Spinal cord (tissue), 9 donors: ENCODE measurements at regions not wholly inside any gene's neighbourhood (a gene's known extent, or its start where the extent isn't known, plus 50 kb on each side); places are given as distances from the start of the nearest gene placed in this dataset.

Source experiments
- DNase-seq, 6 donors: peaks; one replicate each; pipeline versions ENCODE4 v3.0.0 to v3.0.0-alpha.2; 2013 to 2015; ENCODE audit warnings: low spot score in 6 of 6, low read depth in 4 of 6
- H3K27ac ChIP-seq: one replicate; pipeline ENCODE4 v1.5.1; 2013; ENCODE audit warnings: low read depth, low read length, control low read depth
- H3K27me3 ChIP-seq: one replicate; pipeline ENCODE4 v1.6.1; 2013; ENCODE audit warnings: low read length; ENCODE audit not compliant: control insufficient read depth, insufficient read depth
- H3K36me3 ChIP-seq: one replicate; pipeline ENCODE4 v1.6.1; 2013; ENCODE audit warnings: low read length; ENCODE audit not compliant: control insufficient read depth, insufficient read depth
- H3K4me1 ChIP-seq: one replicate; pipeline ENCODE4 v1.6.1; 2013; ENCODE audit warnings: low read length; ENCODE audit not compliant: control insufficient read depth, insufficient read depth
- H3K4me3 ChIP-seq: one replicate; pipeline ENCODE4 v1.5.1; 2013; ENCODE audit warnings: low read depth, low read length, control low read depth
- H3K9me3 ChIP-seq: one replicate; pipeline ENCODE4 v1.6.1; 2013; ENCODE audit warnings: low read length; ENCODE audit not compliant: control insufficient read depth, insufficient read depth
- WGBS: methylation state at CpG from one replicate; pipeline ENCODE4 v1.1.5; 2013; ENCODE audit warnings: missing lambda C conversion rate; ENCODE audit not compliant: insufficient coverage; 5-methylcytosine and 5-hydroxymethylcytosine counted together
- donor health status: healthy.

DNA sequence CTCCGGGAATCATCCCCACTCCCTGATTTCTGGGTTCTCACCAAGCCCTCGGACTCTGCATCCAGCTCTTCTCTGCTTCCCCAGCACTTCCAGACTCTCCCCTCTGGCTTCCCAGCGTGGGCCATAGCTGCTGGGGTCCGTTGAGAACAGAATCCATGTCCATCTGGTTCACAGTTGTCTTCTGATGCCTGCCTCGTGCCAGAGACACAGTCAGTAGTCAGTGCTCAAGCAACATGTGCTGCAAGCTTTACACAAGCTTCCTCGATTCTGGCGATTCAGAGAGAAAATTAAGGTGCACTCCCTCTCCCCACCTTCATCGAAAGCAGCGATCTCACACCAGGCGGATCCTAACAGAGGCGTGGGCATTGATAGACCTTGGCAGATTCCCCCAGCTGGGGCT, 495.5 kb downstream of the TBC1D22A start:
- peaks cover 4% of the 10 kb centered on the region for H3K9me3 ChIP-seq
- no peaks in the 10 kb centered on the region for H3K36me3 ChIP-seq
- H3K4me1 ChIP-seq: peaks cover 6% of the 10 kb centered on the region
- no peak for DNase-seq
- no peak overlapping the region for H3K4me3 ChIP-seq
- no peak overlapping the region for H3K27ac ChIP-seq
- WGBS: 80% methylated on average over 6 of the region's 11 CpGs
- H3K27me3 ChIP-seq: no peaks in the 10 kb centered on the region

GRCh38 chr22:47257566-47257965, 495.1 kb downstream of the TBC1D22A start:
- DNase-seq: no peak
- Histone ChIP-seq H3K9me3 (peaks cover 4% of the 10 kb centered on the region), H3K27me3 (no peaks in the 10 kb centered on the region), H3K36me3 (no peaks in the 10 kb centered on the region), H3K4me3 (no peak overlapping the region), H3K4me1 (peaks cover 6% of the 10 kb centered on the region), H3K27ac (no peak overlapping the region)
- 78% methylated on average over 5 of the region's 5 CpGs for WGBS

DNA sequence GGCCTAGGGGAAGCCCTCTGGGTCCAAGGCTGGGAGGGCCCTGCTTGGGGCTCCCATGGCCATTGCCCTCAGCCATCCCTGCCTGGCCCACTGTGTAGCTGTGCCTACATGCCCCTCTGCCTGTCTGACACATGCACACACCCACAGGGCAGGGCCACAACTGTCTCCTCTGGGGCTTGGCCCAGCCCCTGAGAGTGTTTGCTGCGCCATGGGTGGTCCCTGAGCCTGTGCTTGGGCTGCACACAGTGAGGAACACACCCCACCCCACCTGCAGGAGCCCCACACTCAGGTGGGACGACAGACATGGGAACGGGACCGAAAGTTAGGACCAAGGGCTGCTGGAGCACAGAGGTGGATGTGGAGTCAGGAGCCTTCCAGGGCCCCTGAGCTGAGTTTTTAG, 489.5 kb downstream of the TBC1D22A start:
- DNase-seq: no peak
- peaks cover 22% of the 10 kb centered on the region for H3K4me1 ChIP-seq
- WGBS: no CpG with 5 or more reads among the region's 4 CpGs
- H3K9me3 ChIP-seq: peaks cover 5% of the 10 kb centered on the region
- no peak overlapping the region for H3K27ac ChIP-seq
- no peaks in the 10 kb centered on the region for H3K36me3 ChIP-seq
- no peak overlapping the region for H3K4me3 ChIP-seq
- H3K27me3 ChIP-seq: peaks cover 2% of the 10 kb centered on the region

- 97% methylated on average over 12 of the region's 12 CpGs for WGBS
- H3K27me3 ChIP-seq: peaks cover 2% of the 10 kb centered on the region
- H3K4me1 ChIP-seq: peaks cover 28% of the 10 kb centered on the region
- H3K4me3 ChIP-seq: no peak overlapping the region
- H3K9me3 ChIP-seq: peaks cover 5% of the 10 kb centered on the region
- no peaks in the 10 kb centered on the region for H3K36me3 ChIP-seq
- no peak for DNase-seq
- no peak overlapping the region for H3K27ac ChIP-seq
Observed at GRCh38 chr22:47250995-47251765, 488.7 kb downstream of the TBC1D22A start.

DNA sequence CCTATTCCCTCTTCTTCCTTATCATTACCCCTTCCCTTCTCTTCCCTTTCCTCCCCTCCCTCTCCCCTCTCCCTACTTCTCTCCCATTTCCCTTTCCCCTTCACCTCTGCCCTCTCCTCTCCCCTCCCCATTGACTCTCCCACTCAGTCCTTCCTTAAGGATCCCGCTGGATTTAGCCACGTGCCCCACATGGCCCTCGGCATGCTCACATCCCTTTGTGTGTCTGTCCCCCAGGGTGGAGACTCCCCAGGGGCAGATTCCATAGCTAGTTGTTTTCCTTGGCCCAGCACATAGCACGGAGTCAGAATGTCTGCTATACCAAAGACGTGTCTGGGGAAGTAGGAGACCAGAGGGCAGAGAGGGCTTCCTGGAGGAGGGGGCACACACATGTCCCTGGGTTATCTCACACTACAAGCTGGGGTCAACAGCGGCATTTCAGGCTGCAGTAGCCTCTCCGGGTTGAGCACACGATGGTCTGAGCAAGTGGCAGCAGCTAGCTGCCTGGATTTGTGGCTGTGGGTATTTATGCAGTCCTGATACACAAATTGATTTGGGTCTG, 487.0 kb downstream of the TBC1D22A start:
- no peaks in the 10 kb centered on the region for H3K36me3 ChIP-seq
- H3K27me3 ChIP-seq: peaks cover 2% of the 10 kb centered on the region
- 56% methylated on average over 5 of the region's 8 CpGs for WGBS
- no peak overlapping the region for H3K4me3 ChIP-seq
- no peak overlapping the region for H3K27ac ChIP-seq
- peaks cover 5% of the 10 kb centered on the region for H3K9me3 ChIP-seq
- H3K4me1 ChIP-seq: peaks cover 28% of the 10 kb centered on the region
- DNase-seq: no peak

- Histone ChIP-seq H3K4me1 (peaks cover 28% of the 10 kb centered on the region), H3K27ac (no peak overlapping the region), H3K4me3 (no peak overlapping the region), H3K9me3 (peaks cover 7% of the 10 kb centered on the region), H3K36me3 (no peaks in the 10 kb centered on the region), H3K27me3 (peaks cover 2% of the 10 kb centered on the region)
- DNase-seq: no peak
- 84% methylated on average over 3 of the region's 4 CpGs for WGBS
Observed at GRCh38 chr22:47248925-47249324, 486.5 kb downstream of the TBC1D22A start.

DNA sequence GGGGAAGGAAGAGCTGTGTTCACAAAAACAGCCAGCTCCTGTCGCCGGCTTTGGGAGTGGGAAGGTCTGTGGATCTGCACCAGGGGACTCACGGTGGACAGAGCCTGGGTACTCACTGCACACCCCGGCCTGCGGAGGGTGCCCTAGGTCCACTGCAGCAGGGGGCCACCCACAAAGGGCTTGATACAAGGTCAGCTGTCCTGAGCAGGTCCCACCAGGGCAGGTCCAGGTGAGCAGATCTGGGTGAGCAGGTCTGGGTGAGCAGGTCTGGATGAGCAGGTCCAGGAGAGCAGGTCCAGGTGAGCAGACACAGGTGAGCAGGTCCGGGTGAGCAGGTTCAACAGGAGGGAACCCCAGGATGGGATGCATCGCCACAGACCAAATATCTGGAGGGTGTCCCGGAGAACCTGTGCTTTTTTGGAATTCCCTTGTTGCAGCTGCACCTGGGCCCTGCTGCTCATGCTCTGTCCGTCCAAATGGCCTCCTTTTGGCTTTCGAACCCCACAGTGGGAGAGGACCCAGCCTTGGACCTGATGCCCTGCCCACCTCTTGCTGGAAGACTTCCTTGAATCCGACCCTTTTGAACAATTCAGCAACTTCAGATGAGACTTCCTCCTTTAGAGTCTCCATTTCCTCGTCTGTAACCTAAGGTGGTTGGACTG, 485.3 kb downstream of the TBC1D22A start:
- peaks cover 28% of the 10 kb centered on the region for H3K4me1 ChIP-seq
- H3K4me3 ChIP-seq: no peak overlapping the region
- peaks cover 2% of the 10 kb centered on the region for H3K27me3 ChIP-seq
- WGBS: 64% methylated on average over 12 of the region's 12 CpGs
- peak in 1 of 6 donors; percentile 28 for DNase-seq
- no peaks in the 10 kb centered on the region for H3K36me3 ChIP-seq
- H3K27ac ChIP-seq: peak overlapping the region; percentile 3
- H3K9me3 ChIP-seq: peaks cover 3% of the 10 kb centered on the region

DNA sequence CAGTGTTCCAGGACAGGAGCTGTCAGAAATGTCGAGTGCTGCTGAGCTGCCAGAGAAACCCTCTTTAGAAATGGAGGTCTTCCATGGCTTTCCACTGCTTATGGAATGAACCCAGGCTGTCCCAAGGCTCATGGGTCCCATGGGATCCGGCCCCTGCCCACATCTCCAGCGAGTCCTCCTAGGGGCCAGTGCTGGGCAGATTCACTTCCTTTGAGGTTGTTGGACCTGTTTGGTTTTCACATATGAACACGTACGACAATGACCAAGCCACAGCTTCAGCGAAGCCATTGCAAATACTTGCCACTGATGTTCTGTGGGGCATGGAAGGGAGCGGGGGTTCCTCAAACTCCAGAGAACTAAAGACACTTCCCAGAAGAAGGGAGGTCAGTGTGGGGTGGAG, 483.3 kb downstream of the TBC1D22A start:
- peaks cover 25% of the 10 kb centered on the region for H3K4me1 ChIP-seq
- peaks cover 2% of the 10 kb centered on the region for H3K27me3 ChIP-seq
- H3K4me3 ChIP-seq: no peak overlapping the region
- DNase-seq: no peak
- WGBS: 84% methylated on average over 3 of the region's 7 CpGs
- H3K27ac ChIP-seq: no peak overlapping the region
- peaks cover 2% of the 10 kb centered on the region for H3K9me3 ChIP-seq
- no peaks in the 10 kb centered on the region for H3K36me3 ChIP-seq

GRCh38 chr22:47245286-47245685, 482.8 kb downstream of the TBC1D22A start:
- 85% methylated on average over 2 of the region's 3 CpGs for WGBS
- H3K4me3 ChIP-seq: no peak overlapping the region
- no peak for DNase-seq
- H3K9me3 ChIP-seq: peaks cover 2% of the 10 kb centered on the region
- peaks cover 2% of the 10 kb centered on the region for H3K27me3 ChIP-seq
- no peak overlapping the region for H3K27ac ChIP-seq
- no peaks in the 10 kb centered on the region for H3K36me3 ChIP-seq
- peaks cover 25% of the 10 kb centered on the region for H3K4me1 ChIP-seq
